ENCODE measurements at regions not wholly inside any gene's neighbourhood (a gene's known extent, or its start where the extent isn't known, plus 50 kb on each side); places are given as distances from the start of the nearest gene placed in this dataset.

DNA sequence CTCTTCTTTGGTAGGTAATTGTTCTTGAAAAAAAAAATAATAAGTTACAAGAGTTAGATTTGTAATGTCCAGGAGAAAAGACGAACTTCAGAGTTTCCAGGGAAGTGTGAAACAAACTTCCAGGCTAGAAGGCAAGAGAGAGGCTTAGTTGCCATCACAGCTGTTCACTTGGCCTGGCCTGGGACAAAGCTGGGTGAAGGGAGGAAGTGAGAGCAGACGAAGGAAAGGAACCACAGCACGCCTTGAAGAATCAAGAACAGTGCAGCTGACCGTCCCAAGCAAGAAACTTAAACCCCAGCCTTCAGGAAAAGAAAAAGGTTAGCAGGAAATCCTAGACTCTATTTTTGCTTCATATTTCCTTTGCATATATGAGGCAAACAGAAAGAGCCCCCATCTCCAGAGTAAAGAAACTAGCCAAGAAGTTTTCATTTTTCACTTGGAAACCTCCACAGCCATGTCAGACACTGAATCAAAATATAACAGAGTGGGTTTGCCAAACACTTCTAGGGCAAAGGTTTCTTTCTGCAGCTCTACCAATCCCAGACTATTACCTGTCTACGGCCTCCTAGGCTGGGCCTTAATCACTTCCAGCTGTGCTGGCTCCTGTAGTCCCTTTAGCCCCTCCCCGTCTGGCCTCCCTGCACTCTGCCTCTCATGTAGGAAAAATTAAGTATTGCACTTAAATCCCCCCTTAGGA, 209.6 kb downstream of the SPATA18 start:
- TF ChIP-seq, protein P1, sequence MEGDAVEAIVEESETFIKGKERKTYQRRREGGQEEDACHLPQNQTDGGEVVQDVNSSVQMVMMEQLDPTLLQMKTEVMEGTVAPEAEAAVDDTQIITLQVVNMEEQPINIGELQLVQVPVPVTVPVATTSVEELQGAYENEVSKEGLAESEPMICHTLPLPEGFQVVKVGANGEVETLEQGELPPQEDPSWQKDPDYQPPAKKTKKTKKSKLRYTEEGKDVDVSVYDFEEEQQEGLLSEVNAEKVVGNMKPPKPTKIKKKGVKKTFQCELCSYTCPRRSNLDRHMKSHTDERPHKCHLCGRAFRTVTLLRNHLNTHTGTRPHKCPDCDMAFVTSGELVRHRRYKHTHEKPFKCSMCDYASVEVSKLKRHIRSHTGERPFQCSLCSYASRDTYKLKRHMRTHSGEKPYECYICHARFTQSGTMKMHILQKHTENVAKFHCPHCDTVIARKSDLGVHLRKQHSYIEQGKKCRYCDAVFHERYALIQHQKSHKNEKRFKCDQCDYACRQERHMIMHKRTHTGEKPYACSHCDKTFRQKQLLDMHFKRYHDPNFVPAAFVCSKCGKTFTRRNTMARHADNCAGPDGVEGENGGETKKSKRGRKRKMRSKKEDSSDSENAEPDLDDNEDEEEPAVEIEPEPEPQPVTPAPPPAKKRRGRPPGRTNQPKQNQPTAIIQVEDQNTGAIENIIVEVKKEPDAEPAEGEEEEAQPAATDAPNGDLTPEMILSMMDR (IDR thresholded peaks at IDR 0.05): no peak
- no peak for TF ChIP-seq POLR2A (IDR thresholded peaks at IDR 0.05)
